HepG2 (cell line): ENCODE measurements at regions not wholly inside any gene's neighbourhood (a gene's known extent, or its start where the extent isn't known, plus 50 kb on each side); places are given as distances from the start of the nearest gene placed in this dataset.

Source experiments
- ATAC-seq: fragments of 200-7000 bp; cut with Tn5 transposase; 3 replicates; pipeline ENCODE4 v1.9.1; 2020; ENCODE audit warnings: mild to moderate bottlenecking, moderate library complexity
- BruUV-seq: library from RNA; stranded (reverse); fragments of 400-500 nt; replicated peaks from 2 replicates; lab custom pipeline; 2021; lab: Mats Ljungman, UMichigan
- CTCF ChIA-PET: fragments of 300-600 bp; formaldehyde crosslinking; extraction: SDS; loops from one replicate; lab custom pipeline; 2021; ENCODE audit warnings: low total read pairs, inconsistent platforms, low intra/inter-chr PET ratio; lab: Yijun Ruan, JAX
- POLR2A ChIA-PET: fragments of 350-600 bp; sonication (Branson Sonifier 250); formaldehyde crosslinking; loops from one replicate; lab custom pipeline; 2020; ENCODE audit warnings: antibody characterized with exemption, inconsistent platforms; lab: Yijun Ruan, JAX
- DNase-seq: peaks from one replicate; pipeline ENCODE4 v3.0.0-alpha.2; 2015; ENCODE audit warnings: low spot score
- FAIRE-seq: peaks from 3 replicates; lab custom pipeline; 2011; peaks lifted over from hg19 to GRCh38; lab: Jason Lieb, UNC
- H2AFZ ChIP-seq: one replicate; pipeline ENCODE4 v1.6.1; 2011; ENCODE audit warnings: low read length, inconsistent platforms
- H3K27ac ChIP-seq: fragments of 300-600 bp; 3 replicates; pipeline ENCODE4 v1.8.0; 2011; ENCODE audit warnings: mixed run types, mild to moderate bottlenecking, mixed read lengths, low read length, inconsistent platforms; ENCODE audit not compliant: insufficient read depth; ENCODE audit errors: extremely low read length
- H3K27me3 ChIP-seq, 2 experiments: fragments of 200-600 bp in 1 of 2; 2 replicates in 1 of 2; 3 replicates in 1 of 2; pipeline versions ENCODE4 v1.6.0 to v1.8.0; 2011; ENCODE audit warnings: low read length in 2 of 2, mild to moderate bottlenecking in 2 of 2, moderate library complexity in 2 of 2, inconsistent platforms in 1 of 2; ENCODE audit not compliant: insufficient read depth in 2 of 2, control insufficient read depth in 1 of 2
- H3K36me3 ChIP-seq, 2 experiments: fragments of 200-600 bp in 1 of 2; replicated peaks in 1 of 2; 2 replicates in 1 of 2; 3 replicates in 1 of 2; pipeline versions ENCODE4 v1.5.1 to v1.8.0; 2011; ENCODE audit warnings: low read length in 2 of 2, inconsistent platforms in 1 of 2; ENCODE audit not compliant: insufficient read depth in 2 of 2, control insufficient read depth in 1 of 2
- H3K4me1 ChIP-seq: 2 replicates; pipeline ENCODE4 v1.5.1; 2012; ENCODE audit warnings: low read length, inconsistent platforms; ENCODE audit not compliant: insufficient read depth
- H3K4me2 ChIP-seq: 2 replicates; pipeline ENCODE4 v1.6.0; 2011; ENCODE audit warnings: low read depth, low read length, inconsistent platforms
- H3K4me3 ChIP-seq, 3 experiments: fragments of 200-600 bp in 1 of 3; sonication (generic), shearing (Covaris generic) in 1 of 3; replicated peaks in 1 of 3; 2 replicates each; pipeline ENCODE4 v1.5.1; 2011 to 2016; ENCODE audit warnings: low read length in 3 of 3, inconsistent platforms in 2 of 3, low read depth in 2 of 3, mild to moderate bottlenecking in 2 of 3, control low read depth in 1 of 3, mixed read lengths in 1 of 3; ENCODE audit not compliant: insufficient read depth in 1 of 3
- H3K79me2 ChIP-seq: one replicate; pipeline ENCODE4 v1.6.1; 2011; ENCODE audit warnings: low read length, inconsistent platforms; ENCODE audit not compliant: insufficient read depth
- H3K9ac ChIP-seq: 2 replicates; pipeline ENCODE4 v1.6.0; 2011; ENCODE audit warnings: mild to moderate bottlenecking, low read depth, low read length, inconsistent platforms; ENCODE audit not compliant: insufficient read depth
- H3K9me3 ChIP-seq: 2 replicates; pipeline ENCODE4 v1.5.1; 2012; ENCODE audit warnings: mild to moderate bottlenecking, low read length
- H4K20me1 ChIP-seq: 2 replicates; pipeline ENCODE4 v1.6.0; 2011; ENCODE audit warnings: inconsistent platforms, mild to moderate bottlenecking, low read length, moderate library complexity; ENCODE audit not compliant: insufficient read depth
- AHR ChIP-seq: IDR thresholded peaks from 2 replicates; pipeline ENCODE4 v1.6.1; 2018; ENCODE audit warnings: missing genetic modification reagents, missing compliant biosample characterization
- ASH2L ChIP-seq: fragments of 300-600, 200-600 bp; sonication (generic); IDR thresholded peaks from 2 replicates; pipeline ENCODE4 v1.7.0; 2017; ENCODE audit warnings: low read depth, mild to moderate bottlenecking, moderate library complexity, mixed read lengths, low read length; ENCODE audit not compliant: insufficient read length
- CC2D1A ChIP-seq: sonication (generic); formaldehyde crosslinking; IDR thresholded peaks from 2 replicates; pipeline ENCODE4 v1.8.1; 2023; ENCODE audit warnings: mild to moderate bottlenecking, missing genetic modification reagents
- CEBPB ChIP-seq: IDR thresholded peaks from 2 replicates; pipeline ENCODE4 v1.6.1; 2011; ENCODE audit warnings: low read depth, low read length, improper control_type of control experiment, borderline replicate concordance
- MED13 ChIP-seq: sonication (generic); formaldehyde crosslinking; IDR thresholded peaks from 2 replicates; pipeline ENCODE4 v1.5.0; 2020; ENCODE audit warnings: missing genetic modification reagents
- MEIS2 ChIP-seq: sonication (generic); formaldehyde crosslinking; IDR thresholded peaks from 2 replicates; pipeline ENCODE4 v1.9.0; 2021; ENCODE audit warnings: mild to moderate bottlenecking, missing genetic modification reagents
- PRMT3 ChIP-seq: sonication (generic); formaldehyde crosslinking; IDR thresholded peaks from 2 replicates; pipeline ENCODE4 v1.8.1; 2022; ENCODE audit warnings: low read depth, mild to moderate bottlenecking, moderate library complexity, missing genetic modification reagents, borderline replicate concordance
- SNAI1 ChIP-seq: sonication (generic); formaldehyde crosslinking; IDR thresholded peaks from 2 replicates; pipeline ENCODE4 v1.5.0; 2020; ENCODE audit warnings: mild to moderate bottlenecking, missing genetic modification reagents, borderline replicate concordance
- THYN1 ChIP-seq: sonication (generic); formaldehyde crosslinking; IDR thresholded peaks from 2 replicates; pipeline ENCODE4 v1.8.1; 2023; ENCODE audit warnings: low read depth, mild to moderate bottlenecking, moderate library complexity, missing genetic modification reagents, borderline replicate concordance
- ZFP90 ChIP-seq: sonication (generic); formaldehyde crosslinking; IDR thresholded peaks from 2 replicates; pipeline ENCODE4 v1.8.0; 2022; ENCODE audit warnings: missing genetic modification reagents, mild to moderate bottlenecking, inconsistent platforms, borderline replicate concordance
- ZNF136 ChIP-seq: sonication (generic); formaldehyde crosslinking; IDR thresholded peaks from 2 replicates; pipeline ENCODE4 v1.8.1; 2022; ENCODE audit warnings: low read depth, mild to moderate bottlenecking, moderate library complexity, missing genetic modification reagents
- ZNF256 ChIP-seq: sonication (generic); formaldehyde crosslinking; conservative IDR thresholded peaks from 2 replicates; pipeline ENCODE4 v1.4.0; 2020; ENCODE audit warnings: missing genetic modification reagents
- ZNF30 ChIP-seq: sonication (generic); formaldehyde crosslinking; IDR thresholded peaks from 2 replicates; pipeline ENCODE4 v1.5.0; 2020; ENCODE audit warnings: mild to moderate bottlenecking, missing genetic modification reagents
- ZNF574 ChIP-seq: sonication (generic); formaldehyde crosslinking; IDR thresholded peaks from 2 replicates; pipeline ENCODE4 v1.4.0; 2020; ENCODE audit warnings: missing genetic modification reagents
- ZNF841 ChIP-seq: sonication (generic); formaldehyde crosslinking; IDR thresholded peaks from 2 replicates; pipeline ENCODE4 v1.8.1; 2023; ENCODE audit warnings: missing genetic modification reagents, borderline replicate concordance
- WGBS: methylation state at CpG from one replicate; pipeline ENCODE4 v1.1.6; 2017; ENCODE audit warnings: low lambda C conversion rate; 5-methylcytosine and 5-hydroxymethylcytosine counted together
- in situ Hi-C: cut with HindIII; loops from 2 replicates; pipeline ENCODE4 v1.10.0; 2017; ENCODE audit warnings: low pct_unique_long_range_greater_than_20kb; ENCODE audit not compliant: extremely low pct_ligation_motif_present
- intact Hi-C: fragments of 100-400 bp; cut with micrococcal nuclease; formaldehyde crosslinking; loops from one replicate; pipeline ENCODE4 v1.10.0; 2022; ENCODE audit not compliant: unreplicated experiment
- TF ChIP-seq, protein P1 (sequence below): sonication (generic); formaldehyde crosslinking; IDR thresholded peaks from 2 replicates; pipeline ENCODE4 v1.4.0; 2020; ENCODE audit warnings: mild to moderate bottlenecking, missing genetic modification reagents
- TF ChIP-seq, protein P2 (sequence below): sonication (generic); formaldehyde crosslinking; IDR thresholded peaks from 2 replicates; pipeline ENCODE4 v1.4.0; 2020; ENCODE audit warnings: missing genetic modification reagents, low read depth, mild to moderate bottlenecking, borderline replicate concordance
- TF ChIP-seq, protein P3 (sequence below): sonication (generic); formaldehyde crosslinking; IDR thresholded peaks from 2 replicates; pipeline ENCODE4 v1.4.0; 2020; ENCODE audit warnings: missing genetic modification reagents, mild to moderate bottlenecking, borderline replicate concordance

- Histone ChIP-seq H3K4me2 (no peak overlapping the region), H3K9me3 (no peaks in the 10 kb centered on the region), H3K4me1 (no peaks in the 10 kb centered on the region), H3K36me3 (no peaks in the 10 kb centered on the region), H3K79me2 (no peaks in the 10 kb centered on the region), H4K20me1 (no peaks in the 10 kb centered on the region), H3K27ac (no peak overlapping the region), H3K4me3 (no peak overlapping the region), H3K9ac (no peak overlapping the region), H3K27me3 (no peaks in the 10 kb centered on the region), H2AFZ (no peak overlapping the region)
- no peak for ATAC-seq
- in situ Hi-C loops (no loop called here), intact Hi-C loops (no loop called here)
- no peak for DNase-seq
- ChIA-PET CTCF (no interaction called here), POLR2A (no interaction called here)
- no peak for FAIRE-seq
- no TSS peak for BruUV-seq
- 0% methylated on average over 2 of the region's 2 CpGs for WGBS
- TF ChIP-seq ZFP90 (CRISPR knock-in tag) = no peak
- TF ChIP-seq ASH2L = no peak
- no peak for TF ChIP-seq ZNF136 (CRISPR knock-in tag)
- no peak for TF ChIP-seq ZNF574 (CRISPR knock-in tag)
- TF ChIP-seq PRMT3 = no peak
- TF ChIP-seq SNAI1 (CRISPR knock-in tag) = no peak
- no peak for TF ChIP-seq CEBPB
- no peak for TF ChIP-seq MED13 (CRISPR knock-in tag)
- TF ChIP-seq, protein P1, sequence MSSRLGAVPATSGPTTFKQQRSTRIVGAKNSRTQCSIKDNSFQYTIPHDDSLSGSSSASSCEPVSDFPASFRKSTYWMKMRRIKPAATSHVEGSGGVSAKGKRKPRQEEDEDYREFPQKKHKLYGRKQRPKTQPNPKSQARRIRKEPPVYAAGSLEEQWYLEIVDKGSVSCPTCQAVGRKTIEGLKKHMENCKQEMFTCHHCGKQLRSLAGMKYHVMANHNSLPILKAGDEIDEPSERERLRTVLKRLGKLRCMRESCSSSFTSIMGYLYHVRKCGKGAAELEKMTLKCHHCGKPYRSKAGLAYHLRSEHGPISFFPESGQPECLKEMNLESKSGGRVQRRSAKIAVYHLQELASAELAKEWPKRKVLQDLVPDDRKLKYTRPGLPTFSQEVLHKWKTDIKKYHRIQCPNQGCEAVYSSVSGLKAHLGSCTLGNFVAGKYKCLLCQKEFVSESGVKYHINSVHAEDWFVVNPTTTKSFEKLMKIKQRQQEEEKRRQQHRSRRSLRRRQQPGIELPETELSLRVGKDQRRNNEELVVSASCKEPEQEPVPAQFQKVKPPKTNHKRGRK (CRISPR knock-in tag) = no peak
- no peak for TF ChIP-seq ZNF30
- TF ChIP-seq THYN1 (CRISPR knock-in tag) = no peak
- no peak for TF ChIP-seq ZNF841
- TF ChIP-seq, protein P2, sequence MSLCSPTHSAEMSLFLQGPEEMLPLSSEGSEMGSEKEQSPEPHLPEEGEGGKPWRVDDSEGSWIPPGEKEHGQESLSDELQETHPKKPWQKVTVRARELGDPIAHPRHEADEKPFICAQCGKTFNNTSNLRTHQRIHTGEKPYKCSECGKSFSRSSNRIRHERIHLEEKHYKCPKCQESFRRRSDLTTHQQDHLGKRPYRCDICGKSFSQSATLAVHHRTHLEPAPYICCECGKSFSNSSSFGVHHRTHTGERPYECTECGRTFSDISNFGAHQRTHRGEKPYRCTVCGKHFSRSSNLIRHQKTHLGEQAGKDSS (CRISPR knock-in tag) = no peak
- TF ChIP-seq CC2D1A (CRISPR knock-in tag) = no peak
- no peak for TF ChIP-seq AHR (CRISPR knock-in tag)
- TF ChIP-seq, protein P3, sequence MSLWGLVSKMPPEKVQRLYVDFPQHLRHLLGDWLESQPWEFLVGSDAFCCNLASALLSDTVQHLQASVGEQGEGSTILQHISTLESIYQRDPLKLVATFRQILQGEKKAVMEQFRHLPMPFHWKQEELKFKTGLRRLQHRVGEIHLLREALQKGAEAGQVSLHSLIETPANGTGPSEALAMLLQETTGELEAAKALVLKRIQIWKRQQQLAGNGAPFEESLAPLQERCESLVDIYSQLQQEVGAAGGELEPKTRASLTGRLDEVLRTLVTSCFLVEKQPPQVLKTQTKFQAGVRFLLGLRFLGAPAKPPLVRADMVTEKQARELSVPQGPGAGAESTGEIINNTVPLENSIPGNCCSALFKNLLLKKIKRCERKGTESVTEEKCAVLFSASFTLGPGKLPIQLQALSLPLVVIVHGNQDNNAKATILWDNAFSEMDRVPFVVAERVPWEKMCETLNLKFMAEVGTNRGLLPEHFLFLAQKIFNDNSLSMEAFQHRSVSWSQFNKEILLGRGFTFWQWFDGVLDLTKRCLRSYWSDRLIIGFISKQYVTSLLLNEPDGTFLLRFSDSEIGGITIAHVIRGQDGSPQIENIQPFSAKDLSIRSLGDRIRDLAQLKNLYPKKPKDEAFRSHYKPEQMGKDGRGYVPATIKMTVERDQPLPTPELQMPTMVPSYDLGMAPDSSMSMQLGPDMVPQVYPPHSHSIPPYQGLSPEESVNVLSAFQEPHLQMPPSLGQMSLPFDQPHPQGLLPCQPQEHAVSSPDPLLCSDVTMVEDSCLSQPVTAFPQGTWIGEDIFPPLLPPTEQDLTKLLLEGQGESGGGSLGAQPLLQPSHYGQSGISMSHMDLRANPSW (CRISPR knock-in tag) = no peak
- TF ChIP-seq MEIS2 (CRISPR knock-in tag) = no peak
- no peak for TF ChIP-seq ZNF256 (CRISPR knock-in tag)
These were observed 142.9 kb downstream of the DSEL start for GRCh38 chr18:67373636-67374035.
